ENCODE measurements at regions not wholly inside any gene's neighbourhood (a gene's known extent, or its start where the extent isn't known, plus 50 kb on each side); places are given as distances from the start of the nearest gene placed in this dataset.

DNA sequence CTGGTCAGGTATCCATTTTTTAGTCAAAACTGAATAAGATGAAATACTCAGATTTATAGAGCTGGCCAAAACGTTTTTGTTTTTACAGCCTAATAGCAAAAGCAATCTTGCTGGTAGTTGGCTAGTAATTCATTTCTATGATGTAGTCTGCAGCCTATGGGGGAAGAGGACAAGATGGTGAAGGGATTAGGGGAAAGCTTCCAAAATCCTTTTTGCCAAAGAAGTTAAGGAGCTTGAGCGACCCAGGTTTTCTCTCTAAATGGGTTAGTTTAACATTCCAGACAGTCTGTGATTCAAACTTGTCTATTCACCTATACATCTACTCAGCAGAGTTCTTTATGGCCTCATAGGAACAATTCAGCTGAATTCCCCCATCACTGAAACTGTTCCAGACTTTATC is 89.8 kb upstream of the SPRY1 start:
- TF ChIP-seq EGR1 (IDR thresholded peaks at IDR 0.05) (no peak), NFIC (IDR thresholded peaks at IDR 0.05) (no peak), YY1 (IDR thresholded peaks at IDR 0.05; ENCODE audit: low read depth) (no peak), EP300 (IDR thresholded peaks at IDR 0.05; ENCODE audit: borderline replicate concordance) (no peak), TAF1 (IDR thresholded peaks at IDR 0.05; ENCODE audit: low read depth) (no peak), RAD21 (IDR thresholded peaks at IDR 0.05; ENCODE audit: low read depth) (no peak), CEBPB (IDR thresholded peaks at IDR 0.05) (no peak), FOXM1 (IDR thresholded peaks at IDR 0.05; ENCODE audit: borderline replicate concordance, low read depth) (no peak), TCF12 (IDR thresholded peaks at IDR 0.05; ENCODE audit: low read depth) (no peak)
- TF ChIP-seq, protein P1, sequence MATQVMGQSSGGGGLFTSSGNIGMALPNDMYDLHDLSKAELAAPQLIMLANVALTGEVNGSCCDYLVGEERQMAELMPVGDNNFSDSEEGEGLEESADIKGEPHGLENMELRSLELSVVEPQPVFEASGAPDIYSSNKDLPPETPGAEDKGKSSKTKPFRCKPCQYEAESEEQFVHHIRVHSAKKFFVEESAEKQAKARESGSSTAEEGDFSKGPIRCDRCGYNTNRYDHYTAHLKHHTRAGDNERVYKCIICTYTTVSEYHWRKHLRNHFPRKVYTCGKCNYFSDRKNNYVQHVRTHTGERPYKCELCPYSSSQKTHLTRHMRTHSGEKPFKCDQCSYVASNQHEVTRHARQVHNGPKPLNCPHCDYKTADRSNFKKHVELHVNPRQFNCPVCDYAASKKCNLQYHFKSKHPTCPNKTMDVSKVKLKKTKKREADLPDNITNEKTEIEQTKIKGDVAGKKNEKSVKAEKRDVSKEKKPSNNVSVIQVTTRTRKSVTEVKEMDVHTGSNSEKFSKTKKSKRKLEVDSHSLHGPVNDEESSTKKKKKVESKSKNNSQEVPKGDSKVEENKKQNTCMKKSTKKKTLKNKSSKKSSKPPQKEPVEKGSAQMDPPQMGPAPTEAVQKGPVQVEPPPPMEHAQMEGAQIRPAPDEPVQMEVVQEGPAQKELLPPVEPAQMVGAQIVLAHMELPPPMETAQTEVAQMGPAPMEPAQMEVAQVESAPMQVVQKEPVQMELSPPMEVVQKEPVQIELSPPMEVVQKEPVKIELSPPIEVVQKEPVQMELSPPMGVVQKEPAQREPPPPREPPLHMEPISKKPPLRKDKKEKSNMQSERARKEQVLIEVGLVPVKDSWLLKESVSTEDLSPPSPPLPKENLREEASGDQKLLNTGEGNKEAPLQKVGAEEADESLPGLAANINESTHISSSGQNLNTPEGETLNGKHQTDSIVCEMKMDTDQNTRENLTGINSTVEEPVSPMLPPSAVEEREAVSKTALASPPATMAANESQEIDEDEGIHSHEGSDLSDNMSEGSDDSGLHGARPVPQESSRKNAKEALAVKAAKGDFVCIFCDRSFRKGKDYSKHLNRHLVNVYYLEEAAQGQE (IDR thresholded peaks at IDR 0.05; ENCODE audit: low read depth) = no peak
- TF ChIP-seq, protein P2, sequence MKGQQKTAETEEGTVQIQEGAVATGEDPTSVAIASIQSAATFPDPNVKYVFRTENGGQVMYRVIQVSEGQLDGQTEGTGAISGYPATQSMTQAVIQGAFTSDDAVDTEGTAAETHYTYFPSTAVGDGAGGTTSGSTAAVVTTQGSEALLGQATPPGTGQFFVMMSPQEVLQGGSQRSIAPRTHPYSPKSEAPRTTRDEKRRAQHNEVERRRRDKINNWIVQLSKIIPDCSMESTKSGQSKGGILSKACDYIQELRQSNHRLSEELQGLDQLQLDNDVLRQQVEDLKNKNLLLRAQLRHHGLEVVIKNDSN (IDR thresholded peaks at IDR 0.05) = no peak

DNA sequence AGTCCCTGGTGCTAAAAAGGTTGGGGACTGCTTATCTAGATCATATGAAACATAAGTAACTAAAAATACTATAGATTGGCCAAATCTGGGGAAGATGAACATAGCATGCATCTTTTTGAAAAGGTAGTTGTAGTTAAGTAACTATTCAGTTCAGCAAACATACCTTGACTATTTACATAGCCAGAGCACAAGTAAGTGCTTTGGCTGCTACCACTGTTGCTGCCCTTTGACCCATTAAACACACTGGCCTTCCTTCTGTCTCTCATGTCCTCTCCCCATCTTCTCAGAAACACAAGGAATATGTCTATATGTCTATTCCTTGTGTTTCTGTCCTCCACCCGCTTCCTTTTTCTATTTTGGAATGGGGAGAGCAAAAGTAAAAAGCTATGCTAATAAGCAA is 87.9 kb upstream of the SPRY1 start:
- no peak for TF ChIP-seq ZBTB7A (IDR thresholded peaks at IDR 0.05; ENCODE audit: low read depth)
- no peak for TF ChIP-seq TAF1 (IDR thresholded peaks at IDR 0.05; ENCODE audit: low read depth)
- TF ChIP-seq YY1 (IDR thresholded peaks at IDR 0.05; ENCODE audit: low read depth) = no peak
- TF ChIP-seq, protein P2 (IDR thresholded peaks at IDR 0.05) = no peak
- no peak for TF ChIP-seq RAD21 (IDR thresholded peaks at IDR 0.05; ENCODE audit: low read depth)
- no peak for TF ChIP-seq NFIC (IDR thresholded peaks at IDR 0.05)
- no peak for TF ChIP-seq FOXM1 (IDR thresholded peaks at IDR 0.05; ENCODE audit: borderline replicate concordance, low read depth)
- TF ChIP-seq EGR1 (IDR thresholded peaks at IDR 0.05) = no peak
- TF ChIP-seq, protein P3, sequence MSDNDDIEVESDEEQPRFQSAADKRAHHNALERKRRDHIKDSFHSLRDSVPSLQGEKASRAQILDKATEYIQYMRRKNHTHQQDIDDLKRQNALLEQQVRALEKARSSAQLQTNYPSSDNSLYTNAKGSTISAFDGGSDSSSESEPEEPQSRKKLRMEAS (IDR thresholded peaks at IDR 0.05) = no peak
- TF ChIP-seq TCF12 (IDR thresholded peaks at IDR 0.05; ENCODE audit: low read depth) = no peak
- TF ChIP-seq EP300 (IDR thresholded peaks at IDR 0.05; ENCODE audit: borderline replicate concordance) = no peak
- TF ChIP-seq, protein P1 (IDR thresholded peaks at IDR 0.05; ENCODE audit: low read depth) = no peak
- no peak for TF ChIP-seq TEAD4 (IDR thresholded peaks at IDR 0.05)
- no peak for TF ChIP-seq CEBPB (IDR thresholded peaks at IDR 0.05)

DNA sequence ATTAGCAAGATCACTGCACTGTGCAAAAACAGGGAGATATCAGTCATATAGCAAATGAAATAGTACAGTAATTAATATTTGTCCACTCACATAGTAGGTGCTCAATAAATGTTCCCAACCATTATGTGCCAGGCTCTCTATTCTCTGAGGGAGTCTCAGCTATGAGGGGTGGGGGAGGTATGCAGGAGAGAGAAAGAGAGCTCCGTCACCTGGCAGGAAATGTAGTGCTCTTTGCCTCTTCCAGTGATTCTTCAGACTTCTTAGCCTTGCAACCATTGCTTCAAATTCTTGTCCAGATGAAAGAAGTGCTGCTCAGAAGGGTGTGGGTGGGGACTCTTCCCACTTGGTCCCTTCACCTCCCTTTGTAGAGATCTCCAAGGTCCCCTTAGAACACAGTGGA is 84.5 kb upstream of the SPRY1 start:
- TF ChIP-seq FOXM1 (IDR thresholded peaks at IDR 0.05; ENCODE audit: borderline replicate concordance, low read depth) (no peak), ZBTB7A (IDR thresholded peaks at IDR 0.05; ENCODE audit: low read depth) (no peak), EGR1 (IDR thresholded peaks at IDR 0.05) (no peak), TCF12 (IDR thresholded peaks at IDR 0.05; ENCODE audit: low read depth) (no peak), CREB1 (IDR thresholded peaks at IDR 0.05; ENCODE audit: low read depth) (no peak), CEBPB (IDR thresholded peaks at IDR 0.05) (no peak), NFIC (IDR thresholded peaks at IDR 0.05) (no peak), RAD21 (IDR thresholded peaks at IDR 0.05; ENCODE audit: low read depth) (no peak), YY1 (IDR thresholded peaks at IDR 0.05; ENCODE audit: low read depth) (no peak), TEAD4 (IDR thresholded peaks at IDR 0.05) (no peak), TAF1 (IDR thresholded peaks at IDR 0.05; ENCODE audit: low read depth) (no peak), EP300 (IDR thresholded peaks at IDR 0.05; ENCODE audit: borderline replicate concordance) (no peak)
- TF ChIP-seq, protein P2 (IDR thresholded peaks at IDR 0.05) = no peak
- TF ChIP-seq, protein P1 (IDR thresholded peaks at IDR 0.05; ENCODE audit: low read depth) = no peak
- TF ChIP-seq, protein P3 (IDR thresholded peaks at IDR 0.05) = no peak

DNA sequence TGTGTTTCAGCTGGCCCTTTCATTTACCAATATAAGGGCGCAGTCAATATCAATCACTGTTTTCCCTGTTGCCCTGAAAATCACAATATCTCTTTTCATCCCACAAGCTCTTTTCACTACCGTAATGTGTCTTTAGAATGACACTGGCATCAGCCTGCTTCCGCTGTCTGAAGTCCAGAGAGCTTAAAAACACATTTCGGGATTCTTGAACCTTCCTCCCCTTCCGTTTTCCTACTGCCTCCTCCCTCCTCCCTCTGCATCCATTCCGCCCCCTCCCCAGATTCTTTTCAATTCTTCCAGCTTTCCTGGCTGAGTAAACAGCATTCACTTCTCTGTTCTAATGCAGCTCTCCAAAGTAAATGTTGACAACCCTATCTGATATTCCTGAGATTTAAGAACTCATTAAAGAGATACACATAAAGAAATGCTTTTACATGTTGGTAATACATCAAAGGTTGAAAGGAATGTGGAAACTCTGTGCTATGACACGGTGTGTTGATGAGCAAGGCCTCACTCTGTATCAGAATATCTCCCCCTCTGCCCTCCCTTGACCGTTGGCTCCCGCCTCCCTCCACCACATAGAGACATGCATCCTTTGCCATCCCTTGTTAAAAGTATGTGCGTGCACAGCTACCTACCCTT is 83.5 kb upstream of the SPRY1 start:
- no peak for TF ChIP-seq RAD21 (IDR thresholded peaks at IDR 0.05; ENCODE audit: low read depth)
- no peak for TF ChIP-seq ZBTB7A (IDR thresholded peaks at IDR 0.05; ENCODE audit: low read depth)
- no peak for TF ChIP-seq CREB1 (IDR thresholded peaks at IDR 0.05; ENCODE audit: low read depth)
- no peak for TF ChIP-seq TAF1 (IDR thresholded peaks at IDR 0.05; ENCODE audit: low read depth)
- no peak for TF ChIP-seq CEBPB (IDR thresholded peaks at IDR 0.05)
- TF ChIP-seq, protein P3 (IDR thresholded peaks at IDR 0.05) = no peak
- TF ChIP-seq EP300 (IDR thresholded peaks at IDR 0.05; ENCODE audit: borderline replicate concordance) = no peak
- no peak for TF ChIP-seq EGR1 (IDR thresholded peaks at IDR 0.05)
- TF ChIP-seq, protein P1 (IDR thresholded peaks at IDR 0.05; ENCODE audit: low read depth) = no peak
- TF ChIP-seq TCF12 (IDR thresholded peaks at IDR 0.05; ENCODE audit: low read depth) = no peak
- no peak for TF ChIP-seq NFIC (IDR thresholded peaks at IDR 0.05)
- TF ChIP-seq YY1 (IDR thresholded peaks at IDR 0.05; ENCODE audit: low read depth) = no peak
- TF ChIP-seq FOXM1 (IDR thresholded peaks at IDR 0.05; ENCODE audit: borderline replicate concordance, low read depth) = no peak
